A673 (cell line): ENCODE measurements at regions not wholly inside any gene's neighbourhood (a gene's known extent, or its start where the extent isn't known, plus 50 kb on each side); places are given as distances from the start of the nearest gene placed in this dataset.

ENCODE experiments used
- EZH2 ChIP-seq: fragments of 200-600 bp; sonication (generic); IDR thresholded peaks from 2 replicates; pipeline ENCODE4 v1.6.1; 2017; ENCODE audit warnings: borderline replicate concordance, low read depth, mild to moderate bottlenecking, mixed read lengths, antibody characterized with exemption, low read length; ENCODE audit not compliant: poor library complexity, severe bottlenecking
- TF ChIP-seq, protein P1 (sequence below): fragments of 300-800, 200-600 bp; sonication (generic); conservative IDR thresholded peaks from 2 replicates; pipeline ENCODE4 v1.5.1; 2017; ENCODE audit warnings: low read depth, mild to moderate bottlenecking, antibody characterized with exemption, low read length, moderate library complexity, mixed read lengths

DNA sequence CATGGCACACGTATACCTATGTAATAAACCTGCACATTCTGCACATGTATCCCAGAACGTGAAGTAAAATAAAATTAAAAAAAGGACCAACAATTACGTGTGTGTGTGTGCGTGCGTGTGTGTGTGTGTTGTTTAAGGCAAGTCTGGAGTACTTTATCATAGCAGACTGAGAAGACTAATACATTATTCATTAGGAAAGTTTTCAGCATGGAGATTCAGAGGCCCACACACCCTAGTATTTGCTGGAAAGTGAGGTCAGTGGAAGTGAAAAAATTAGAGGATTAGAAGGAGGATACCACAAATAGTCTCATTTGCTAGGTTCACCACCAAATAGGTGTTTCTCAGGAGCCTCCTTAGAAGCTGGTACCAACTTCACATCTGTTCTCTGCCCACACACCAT is 457.1 kb upstream of the CPEB2 start:
- TF ChIP-seq, protein P1, sequence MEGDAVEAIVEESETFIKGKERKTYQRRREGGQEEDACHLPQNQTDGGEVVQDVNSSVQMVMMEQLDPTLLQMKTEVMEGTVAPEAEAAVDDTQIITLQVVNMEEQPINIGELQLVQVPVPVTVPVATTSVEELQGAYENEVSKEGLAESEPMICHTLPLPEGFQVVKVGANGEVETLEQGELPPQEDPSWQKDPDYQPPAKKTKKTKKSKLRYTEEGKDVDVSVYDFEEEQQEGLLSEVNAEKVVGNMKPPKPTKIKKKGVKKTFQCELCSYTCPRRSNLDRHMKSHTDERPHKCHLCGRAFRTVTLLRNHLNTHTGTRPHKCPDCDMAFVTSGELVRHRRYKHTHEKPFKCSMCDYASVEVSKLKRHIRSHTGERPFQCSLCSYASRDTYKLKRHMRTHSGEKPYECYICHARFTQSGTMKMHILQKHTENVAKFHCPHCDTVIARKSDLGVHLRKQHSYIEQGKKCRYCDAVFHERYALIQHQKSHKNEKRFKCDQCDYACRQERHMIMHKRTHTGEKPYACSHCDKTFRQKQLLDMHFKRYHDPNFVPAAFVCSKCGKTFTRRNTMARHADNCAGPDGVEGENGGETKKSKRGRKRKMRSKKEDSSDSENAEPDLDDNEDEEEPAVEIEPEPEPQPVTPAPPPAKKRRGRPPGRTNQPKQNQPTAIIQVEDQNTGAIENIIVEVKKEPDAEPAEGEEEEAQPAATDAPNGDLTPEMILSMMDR, result no peak
- TF ChIP-seq EZH2, result no peak
